GM12878 (cell line): ENCODE measurements at regions not wholly inside any gene's neighbourhood (a gene's known extent, or its start where the extent isn't known, plus 50 kb on each side); places are given as distances from the start of the nearest gene placed in this dataset.

Experiments used
- BMI1 ChIP-seq: fragments of 450-650 bp; IDR thresholded peaks from 2 replicates; pipeline ENCODE4 v1.6.1; 2016; ENCODE audit warnings: mild to moderate bottlenecking, moderate library complexity, borderline replicate concordance
- CUX1 ChIP-seq: IDR thresholded peaks from 2 replicates; pipeline ENCODE4 v1.6.1; 2012; ENCODE audit warnings: improper control_type of control experiment, low read depth, low read length; ENCODE audit not compliant: insufficient replicate concordance
- EP300 ChIP-seq, 2 experiments: fragments of 150-350 bp in 1 of 2; IDR thresholded peaks; 2 replicates each; pipeline ENCODE4 v1.6.1; 2011 to 2012; ENCODE audit warnings: low read depth in 2 of 2, low read length in 2 of 2, borderline replicate concordance in 1 of 2, improper control_type of control experiment in 1 of 2, inconsistent platforms in 1 of 2; ENCODE audit not compliant: control insufficient read depth in 1 of 2
- KLF5 ChIP-seq: fragments of 450-650 bp; IDR thresholded peaks from 2 replicates; pipeline ENCODE4 v1.6.1; 2014; ENCODE audit warnings: mild to moderate bottlenecking; ENCODE audit not compliant: partially characterized antibody
- MEF2A ChIP-seq: IDR thresholded peaks from 2 replicates; pipeline ENCODE4 v1.6.1; 2011; ENCODE audit warnings: low read depth, mild to moderate bottlenecking, low read length, moderate library complexity; ENCODE audit not compliant: insufficient read depth
- MYC ChIP-seq: IDR thresholded peaks from 2 replicates; pipeline ENCODE4 v1.6.1; 2011; ENCODE audit warnings: mild to moderate bottlenecking, low read length, moderate library complexity, inconsistent platforms; ENCODE audit not compliant: insufficient read depth, insufficient replicate concordance, insufficient read length, severe bottlenecking
- NBN ChIP-seq: fragments of 450-650 bp; IDR thresholded peaks from 2 replicates; pipeline ENCODE4 v1.6.1; 2016
- POLR2AphosphoS2 ChIP-seq: IDR thresholded peaks from 2 replicates; pipeline ENCODE4 v1.6.1; 2011; ENCODE audit warnings: low read depth, mild to moderate bottlenecking, low read length, improper control_type of control experiment, moderate library complexity
- STAT3 ChIP-seq: IDR thresholded peaks from 2 replicates; pipeline ENCODE4 v1.6.1; 2011; ENCODE audit warnings: low read depth, low read length, improper control_type of control experiment

GRCh38 chr5:29175774-29176173 is 2017.7 kb upstream of the CDH6 start (continued):
- no peak for TF ChIP-seq MEF2A
- no peak for TF ChIP-seq KLF5
- no peak for TF ChIP-seq STAT3
- no peak for TF ChIP-seq BMI1
- TF ChIP-seq CUX1 = no peak
- TF ChIP-seq EP300 (IDR thresholded peaks at IDR 0.05; ENCODE audit: borderline replicate concordance in 1 of 2, control insufficient read depth in 1 of 2, low read depth in 2 of 2, low read length in 2 of 2) = no peak
- TF ChIP-seq POLR2AphosphoS2 = no peak
- TF ChIP-seq MYC = no peak
- no peak for TF ChIP-seq NBN
- TF ChIP-seq, all 136 proteins: peak for 0
